SJSA1 (cell line): ENCODE measurements at regions not wholly inside any gene's neighbourhood (a gene's known extent, or its start where the extent isn't known, plus 50 kb on each side); places are given as distances from the start of the nearest gene placed in this dataset.
A peak's percentile ranks its signal among the peaks of the same experiment; 100 is the strongest.

Experiments used
- DNase-seq, 2 experiments: peaks; one replicate each; pipeline ENCODE4 v3.0.0-alpha.2; 2015 to 2020; ENCODE audit warnings: low spot score in 2 of 2, low read depth in 1 of 2
- H3K27ac ChIP-seq: fragments of 250-450 bp; sonication (Bioruptor Pico); 2 replicates; pipeline ENCODE4 v1.5.1; 2020; ENCODE audit warnings: mild to moderate bottlenecking, moderate library complexity
- H3K27me3 ChIP-seq: fragments of 250-450 bp; sonication (Bioruptor Pico); replicated peaks from 2 replicates; pipeline ENCODE4 v1.5.1; 2020; ENCODE audit warnings: mild to moderate bottlenecking, moderate library complexity
- H3K36me3 ChIP-seq: fragments of 250-450 bp; sonication (Bioruptor Pico); 2 replicates; pipeline ENCODE4 v1.5.1; 2020; ENCODE audit warnings: mild to moderate bottlenecking
- H3K4me1 ChIP-seq: fragments of 250-450 bp; sonication (Bioruptor Pico); replicated peaks from 2 replicates; pipeline ENCODE4 v1.6.1; 2021; ENCODE audit warnings: mild to moderate bottlenecking
- H3K4me3 ChIP-seq: fragments of 250-450 bp; sonication (Bioruptor Pico); 2 replicates; pipeline ENCODE4 v1.5.1; 2020; ENCODE audit warnings: mild to moderate bottlenecking
- H3K9me3 ChIP-seq: fragments of 250-450 bp; sonication (Bioruptor Pico); replicated peaks from 2 replicates; pipeline ENCODE4 v1.5.1; 2020; ENCODE audit warnings: mild to moderate bottlenecking

DNA sequence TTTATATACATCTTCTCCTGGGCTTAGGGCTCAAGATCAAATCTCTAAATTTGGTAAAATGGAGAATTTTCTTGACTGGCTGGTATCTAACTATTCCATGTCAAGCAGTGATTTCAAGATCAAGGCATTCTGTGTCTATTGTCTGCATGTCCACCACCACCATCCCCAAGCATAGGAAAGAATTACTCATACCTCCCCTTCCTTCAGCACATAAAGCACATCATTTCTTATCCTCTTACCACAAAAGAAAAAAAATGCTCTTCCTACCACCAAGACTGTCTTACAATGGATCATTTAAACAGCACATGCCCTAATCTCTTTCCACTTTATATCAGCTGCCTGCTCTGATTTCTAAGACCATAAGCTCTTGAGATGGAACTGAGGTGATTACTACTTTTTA is 470.5 kb upstream of the THBS1 start:
- H3K4me1 ChIP-seq = peaks cover 32% of the 10 kb centered on the region
- H3K4me3 ChIP-seq = no peak overlapping the region
- H3K27me3 ChIP-seq = no peaks in the 10 kb centered on the region
- H3K9me3 ChIP-seq = peaks cover 11% of the 10 kb centered on the region
- H3K27ac ChIP-seq = peak overlapping the region; percentile 49
- DNase-seq = peak in 1 of 2 experiments; percentile 55
- no peaks in the 10 kb centered on the region for H3K36me3 ChIP-seq

DNA sequence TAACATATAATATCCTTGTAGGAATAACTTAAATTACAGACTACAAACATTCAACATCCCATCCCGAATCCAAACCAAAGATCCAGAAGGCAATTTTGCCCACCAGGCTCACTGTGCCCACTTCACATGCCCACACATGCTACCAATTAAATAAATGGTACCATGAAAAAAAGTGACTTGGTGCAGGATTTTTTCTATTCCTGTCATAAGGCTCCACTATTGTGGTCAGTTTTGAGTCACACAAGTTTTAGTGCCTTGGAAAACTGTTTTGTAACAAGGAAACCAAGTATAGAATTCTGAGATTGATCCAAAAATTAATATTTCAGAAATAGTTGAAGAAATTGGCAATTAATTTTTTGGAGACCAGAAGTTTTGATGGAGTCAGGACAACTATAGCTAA is 470.1 kb upstream of the THBS1 start:
- Histone ChIP-seq H3K4me3 (no peak overlapping the region), H3K27ac (peak overlapping the region; percentile 29; the same call in 1 of the 2 replicates), H3K27me3 (no peaks in the 10 kb centered on the region), H3K36me3 (no peaks in the 10 kb centered on the region), H3K4me1 (peaks cover 32% of the 10 kb centered on the region), H3K9me3 (peaks cover 11% of the 10 kb centered on the region)
- DNase-seq = no peak

DNA sequence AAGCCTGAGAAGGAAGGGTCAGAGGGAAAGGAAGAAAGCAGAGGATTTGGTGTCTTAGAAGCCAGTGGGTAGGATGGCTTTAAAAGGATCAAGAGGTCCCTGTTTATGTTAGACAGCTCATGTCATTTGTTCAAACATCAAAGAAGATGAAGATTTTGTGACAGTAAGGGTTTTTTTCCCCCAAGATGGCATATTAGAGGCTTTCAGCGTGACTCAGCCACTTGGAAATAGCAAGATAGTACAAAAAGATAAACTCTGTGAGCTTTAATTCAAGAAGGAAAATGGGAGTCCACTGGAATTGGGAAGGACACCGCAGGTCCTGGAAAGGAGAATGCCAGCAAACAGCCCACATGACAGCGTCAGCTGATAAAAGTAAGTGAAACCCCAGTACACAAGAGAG is 467.1 kb upstream of the THBS1 start:
- peak overlapping the region; percentile 12 for H3K27ac ChIP-seq
- peaks cover 16% of the 10 kb centered on the region for H3K9me3 ChIP-seq
- peak in 1 of 2 experiments; percentile 57 for DNase-seq
- H3K4me3 ChIP-seq = no peak overlapping the region
- H3K36me3 ChIP-seq = no peaks in the 10 kb centered on the region
- H3K4me1 ChIP-seq = peaks cover 41% of the 10 kb centered on the region
- no peaks in the 10 kb centered on the region for H3K27me3 ChIP-seq

DNA sequence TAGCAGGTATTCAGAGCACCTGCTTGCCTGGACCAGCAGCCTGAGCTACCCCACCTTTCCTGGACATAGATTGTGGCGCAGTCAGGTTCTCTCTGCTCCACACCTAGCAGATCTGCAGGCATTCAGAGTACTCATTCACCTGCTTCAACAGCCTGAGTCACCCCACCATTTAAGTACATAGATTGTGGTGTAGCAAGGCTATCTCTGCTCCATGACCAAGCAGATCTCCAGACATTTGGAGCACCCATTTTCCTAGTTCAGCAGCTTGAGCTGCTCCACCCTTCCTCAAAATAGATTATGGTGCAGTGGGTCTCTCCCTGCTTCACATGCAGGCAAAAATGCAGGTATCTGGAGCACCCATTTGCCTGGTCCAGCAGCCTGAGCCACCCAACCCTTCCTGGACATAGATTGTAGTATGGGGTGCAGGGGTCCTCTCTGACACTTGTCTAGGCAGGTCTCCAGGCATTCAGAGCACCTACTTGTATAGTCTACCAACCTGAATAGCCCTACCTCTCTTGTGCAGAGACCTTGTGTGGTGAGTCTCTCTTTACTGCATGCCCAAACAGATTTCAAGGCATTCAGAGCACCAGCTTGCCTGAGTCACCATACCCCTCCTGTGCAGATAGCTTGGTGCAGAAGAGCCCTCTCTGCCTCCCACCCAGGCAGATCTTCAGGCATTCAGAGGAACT is 466.0 kb upstream of the THBS1 start:
- no peak for DNase-seq
- H3K4me1 ChIP-seq = peaks cover 41% of the 10 kb centered on the region
- H3K9me3 ChIP-seq = peaks cover 16% of the 10 kb centered on the region
- H3K27ac ChIP-seq = no peak overlapping the region
- no peaks in the 10 kb centered on the region for H3K36me3 ChIP-seq
- H3K27me3 ChIP-seq = no peaks in the 10 kb centered on the region
- no peak overlapping the region for H3K4me3 ChIP-seq

DNA sequence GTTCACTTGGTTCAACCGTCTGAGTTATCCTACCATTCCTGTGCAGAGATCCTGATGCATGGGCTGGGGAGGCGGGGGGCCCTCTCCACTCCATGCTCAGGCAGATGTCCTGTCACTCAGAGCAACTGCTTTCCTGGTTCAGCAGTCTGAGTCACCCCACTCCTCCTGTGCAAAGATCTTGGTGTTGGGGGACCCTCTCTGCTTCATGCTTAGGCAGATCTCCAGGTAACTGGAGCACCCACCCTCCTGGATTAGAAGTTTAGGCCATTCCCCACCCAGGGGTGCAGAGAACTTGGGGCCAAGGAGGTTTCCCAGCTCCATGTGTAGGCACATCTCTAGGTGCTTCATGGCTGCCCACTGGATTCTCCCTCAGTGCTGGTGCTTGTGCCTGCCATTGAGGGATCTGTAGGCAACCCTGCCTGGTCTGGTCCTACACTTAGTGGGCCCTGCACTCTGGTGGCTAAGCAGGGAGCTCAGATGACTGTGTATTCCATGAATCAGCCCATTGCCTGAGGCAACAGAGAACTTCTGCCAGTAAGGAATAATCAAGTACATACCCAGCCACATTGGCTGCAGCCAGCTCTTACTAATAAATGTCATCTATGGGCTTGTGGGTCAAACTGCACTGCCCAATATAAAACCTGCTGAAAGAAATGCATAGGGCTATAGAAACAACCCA is 465.4 kb upstream of the THBS1 start:
- no peak for DNase-seq
- H3K27me3 ChIP-seq = no peaks in the 10 kb centered on the region
- no peak overlapping the region for H3K27ac ChIP-seq
- H3K4me3 ChIP-seq = no peak overlapping the region
- H3K4me1 ChIP-seq = peaks cover 34% of the 10 kb centered on the region
- peaks cover 16% of the 10 kb centered on the region for H3K9me3 ChIP-seq
- H3K36me3 ChIP-seq = no peaks in the 10 kb centered on the region

DNA sequence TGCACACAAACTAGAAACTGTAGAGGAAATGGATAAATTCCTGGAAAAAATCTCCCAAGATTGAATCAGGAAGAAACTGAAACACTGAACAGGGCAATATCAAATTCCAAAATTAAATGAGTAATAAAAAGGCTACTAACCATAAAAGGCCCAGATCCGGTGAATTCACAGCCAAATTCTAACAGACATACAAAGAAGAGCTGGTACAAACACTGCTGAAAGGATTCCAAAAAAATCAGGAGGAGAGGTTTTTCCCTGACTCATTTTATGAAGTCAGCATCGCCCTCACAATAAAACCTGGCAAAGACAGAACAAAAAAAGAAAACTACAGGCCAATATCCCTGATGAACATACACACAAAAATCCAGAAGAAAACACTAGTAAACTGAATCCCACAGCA is 462.4 kb upstream of the THBS1 start:
- H3K9me3 ChIP-seq = peaks cover 16% of the 10 kb centered on the region
- no peak overlapping the region for H3K4me3 ChIP-seq
- no peaks in the 10 kb centered on the region for H3K27me3 ChIP-seq
- H3K4me1 ChIP-seq = peaks cover 20% of the 10 kb centered on the region
- H3K36me3 ChIP-seq = no peaks in the 10 kb centered on the region
- H3K27ac ChIP-seq = peak overlapping the region; percentile 31
- DNase-seq = peak in 1 of 2 experiments; percentile 65

DNA sequence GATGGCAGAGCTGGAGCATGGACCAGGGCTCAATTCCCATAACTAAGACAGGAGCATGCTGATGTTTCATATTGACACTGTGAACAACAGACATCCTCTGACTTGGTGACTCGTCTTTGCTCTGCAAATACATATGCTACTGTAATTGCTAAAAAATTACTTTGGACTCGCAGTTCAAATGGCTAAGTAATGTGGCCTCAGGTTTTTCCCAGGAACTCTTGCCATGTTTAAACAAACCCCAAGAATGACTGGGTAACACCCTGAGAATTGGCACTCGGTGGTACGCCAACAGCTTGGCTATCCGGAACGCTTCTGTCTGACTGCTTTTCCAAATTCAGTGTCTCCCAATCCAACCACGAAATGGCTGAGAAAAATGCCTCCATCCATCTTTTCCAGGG is 456.7 kb upstream of the THBS1 start:
- no peak for DNase-seq

DNA sequence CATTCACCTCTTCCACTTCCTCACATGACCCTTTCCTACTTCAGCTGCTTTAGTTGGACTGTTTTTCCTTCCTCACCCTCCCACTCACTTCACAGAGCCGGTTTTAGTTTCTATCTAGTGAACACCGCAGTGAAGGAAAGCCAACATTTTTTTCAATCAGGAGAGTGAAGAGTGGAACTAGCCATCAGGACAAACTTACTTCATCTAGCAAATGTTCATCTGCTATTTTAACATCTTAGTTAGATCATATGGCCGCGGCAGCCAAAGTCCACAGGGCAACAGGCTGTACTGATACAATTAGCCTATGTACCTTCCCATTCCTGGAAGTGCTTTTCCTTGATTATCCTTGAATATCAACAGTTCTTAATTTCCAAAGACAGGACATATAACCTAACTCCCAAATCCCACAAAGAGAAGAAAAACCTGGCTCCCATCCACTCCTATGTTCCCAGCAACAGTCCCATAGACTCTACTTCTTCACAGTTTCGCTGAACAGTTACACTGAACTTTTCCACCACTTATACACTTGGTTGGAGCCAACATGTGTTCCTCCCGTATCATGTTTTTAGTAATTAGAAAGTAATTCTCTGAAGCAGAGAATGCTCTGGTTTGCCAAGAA is 456.2 kb upstream of the THBS1 start:
- no peak for DNase-seq
- Histone ChIP-seq H3K9me3 (no peaks in the 10 kb centered on the region), H3K4me1 (peaks cover 53% of the 10 kb centered on the region), H3K27ac (peak overlapping the region; percentile 10), H3K4me3 (no peak overlapping the region), H3K36me3 (no peaks in the 10 kb centered on the region), H3K27me3 (no peaks in the 10 kb centered on the region)

More for the DNA sequence above, 456.7 kb upstream of the THBS1 start:
- Histone ChIP-seq H3K27ac (no peak overlapping the region), H3K4me1 (peaks cover 48% of the 10 kb centered on the region), H3K36me3 (no peaks in the 10 kb centered on the region), H3K27me3 (no peaks in the 10 kb centered on the region), H3K9me3 (no peaks in the 10 kb centered on the region), H3K4me3 (no peak overlapping the region)

DNA sequence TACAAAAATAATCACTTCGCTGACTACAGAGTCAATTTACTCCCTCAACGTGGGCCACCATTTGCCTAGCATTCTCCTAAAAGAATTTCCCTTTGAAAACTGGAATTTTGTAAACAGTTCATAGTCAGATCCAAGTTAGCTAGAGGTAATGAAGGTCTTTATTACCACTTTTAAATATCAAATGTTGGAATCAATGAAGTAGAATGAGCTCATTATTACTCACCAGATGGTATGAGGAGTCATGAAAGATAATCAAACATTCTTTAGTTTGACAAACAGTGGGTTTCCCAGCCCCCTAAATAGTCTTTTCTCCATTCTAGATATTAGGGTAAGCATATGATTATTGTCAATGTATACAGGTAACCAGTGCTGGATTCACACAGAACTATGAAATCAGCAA is 455.7 kb upstream of the THBS1 start:
- no peaks in the 10 kb centered on the region for H3K27me3 ChIP-seq
- DNase-seq = peak in 1 of 2 experiments; percentile 42
- H3K4me1 ChIP-seq = peaks cover 59% of the 10 kb centered on the region
- no peaks in the 10 kb centered on the region for H3K9me3 ChIP-seq
- H3K27ac ChIP-seq = peak overlapping the region; percentile 10
- H3K4me3 ChIP-seq = no peak overlapping the region
- no peaks in the 10 kb centered on the region for H3K36me3 ChIP-seq

DNA sequence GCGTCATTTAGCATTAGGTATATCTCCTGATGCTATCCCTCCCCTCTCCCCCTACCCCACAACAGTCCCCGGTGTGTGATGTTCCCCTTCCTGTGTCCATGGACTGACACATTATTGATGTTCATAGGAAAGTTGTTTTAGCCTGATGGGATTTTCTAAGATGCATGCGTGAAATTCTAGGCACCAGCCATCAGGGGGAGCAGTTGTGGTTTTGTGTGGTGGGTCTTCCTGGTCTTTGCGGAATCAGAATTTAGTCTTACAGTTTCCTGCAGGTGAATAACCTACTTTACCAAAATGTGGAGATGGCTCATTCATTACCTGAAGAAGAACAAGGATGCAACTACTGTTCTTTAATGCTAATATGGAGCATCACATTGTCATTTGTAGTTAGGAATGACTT is 455.0 kb upstream of the THBS1 start:
- DNase-seq = peak in 1 of 2 experiments; percentile 33
- Histone ChIP-seq H3K9me3 (no peaks in the 10 kb centered on the region), H3K27ac (no peak overlapping the region; the same call in 1 of the 2 replicates), H3K4me3 (no peak overlapping the region), H3K4me1 (peaks cover 66% of the 10 kb centered on the region), H3K36me3 (no peaks in the 10 kb centered on the region), H3K27me3 (no peaks in the 10 kb centered on the region)

DNA sequence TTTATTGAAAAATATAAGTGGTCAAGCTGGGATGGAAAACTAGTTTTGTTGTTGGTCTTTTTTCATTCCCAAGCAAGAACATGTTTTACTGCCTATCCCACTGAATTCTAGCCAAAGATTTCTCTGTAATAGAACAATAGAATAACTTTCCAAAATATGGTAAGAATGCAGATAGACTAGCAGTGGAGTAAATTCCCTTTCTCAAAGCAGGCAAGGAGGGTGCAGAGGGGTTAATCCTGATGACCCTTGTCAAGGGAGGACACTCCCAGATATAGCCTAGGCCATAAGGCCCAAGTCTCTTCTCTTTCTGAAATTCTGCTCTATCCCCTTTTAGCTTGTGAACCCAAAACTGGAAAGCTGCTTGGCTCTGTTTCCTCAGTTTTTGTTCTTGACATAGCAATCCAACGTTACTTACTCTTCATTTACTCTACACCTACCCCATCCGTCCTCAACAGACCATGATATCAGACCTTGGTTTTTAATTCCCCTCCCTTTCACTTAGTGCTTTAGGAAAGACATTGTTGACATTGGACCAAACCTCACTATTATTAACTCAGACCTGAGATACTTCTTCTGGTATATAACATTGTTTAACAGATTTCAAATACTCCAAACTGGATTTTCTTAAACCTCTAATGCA is 453.6 kb upstream of the THBS1 start:
- Histone ChIP-seq H3K27ac (peak overlapping the region; percentile 98), H3K4me1 (peaks cover 80% of the 10 kb centered on the region), H3K36me3 (no peaks in the 10 kb centered on the region), H3K27me3 (no peaks in the 10 kb centered on the region), H3K4me3 (no peak overlapping the region), H3K9me3 (no peaks in the 10 kb centered on the region)
- peak in 1 of 2 experiments; percentile 83 for DNase-seq

DNA sequence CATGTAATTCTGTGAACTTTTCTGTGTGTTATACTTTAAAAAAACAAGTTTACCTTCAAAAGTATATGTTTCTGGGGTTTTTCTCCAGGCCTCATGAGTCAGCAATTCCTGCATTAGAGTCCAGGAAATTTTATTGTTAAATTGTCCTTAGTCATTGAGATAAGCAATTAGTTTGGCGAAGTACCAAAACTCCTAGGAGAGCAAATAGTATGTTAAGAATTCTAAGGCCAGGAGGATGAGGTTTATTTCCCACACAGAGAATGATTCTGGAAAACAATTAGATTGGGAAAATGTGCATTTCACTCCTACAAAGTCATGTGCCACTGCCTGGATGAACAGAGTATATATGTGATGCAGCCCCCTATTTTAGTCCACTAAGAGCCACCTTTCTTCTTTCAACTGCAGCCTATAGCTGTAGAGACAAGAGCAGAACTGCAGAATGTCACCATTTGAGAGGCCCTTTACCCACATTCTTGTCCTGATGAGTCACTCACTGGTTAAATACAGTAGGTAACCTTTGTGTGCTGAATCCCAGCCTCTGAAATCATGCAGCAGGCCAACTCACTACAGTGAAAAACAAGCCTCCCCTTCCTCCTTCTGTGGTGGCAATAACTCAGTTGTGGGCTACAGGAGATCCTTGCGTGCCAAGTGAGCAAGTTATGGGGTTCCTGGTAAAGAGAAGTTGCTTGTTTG is 452.8 kb upstream of the THBS1 start:
- no peaks in the 10 kb centered on the region for H3K27me3 ChIP-seq
- H3K9me3 ChIP-seq = no peaks in the 10 kb centered on the region
- H3K4me3 ChIP-seq = no peak overlapping the region
- peak; percentile 91 to 98 for DNase-seq
- no peaks in the 10 kb centered on the region for H3K36me3 ChIP-seq
- H3K4me1 ChIP-seq = peaks cover 88% of the 10 kb centered on the region
- peak overlapping the region; percentile 98 for H3K27ac ChIP-seq

DNA sequence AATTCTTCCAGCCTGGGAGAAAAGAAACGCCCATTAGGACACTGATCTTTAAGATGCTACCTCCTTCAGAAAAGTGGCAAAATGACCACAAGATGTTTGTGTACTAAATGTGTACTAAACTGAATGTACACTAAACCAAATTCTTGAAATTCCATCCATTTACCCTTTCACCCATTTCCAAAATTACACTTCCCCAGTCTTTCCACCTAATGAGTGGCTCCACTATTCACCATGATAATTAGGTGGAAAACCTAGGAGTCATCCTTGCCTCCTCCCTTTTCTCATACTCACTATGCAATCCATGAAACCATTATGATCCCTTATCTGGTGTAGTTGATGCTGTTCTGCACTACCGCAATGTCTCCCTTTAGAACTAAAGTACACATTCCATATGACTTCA is 452.1 kb upstream of the THBS1 start:
- Histone ChIP-seq H3K4me3 (no peak overlapping the region), H3K36me3 (no peaks in the 10 kb centered on the region), H3K27ac (peak overlapping the region; percentile 98), H3K27me3 (no peaks in the 10 kb centered on the region), H3K4me1 (peaks cover 94% of the 10 kb centered on the region), H3K9me3 (no peaks in the 10 kb centered on the region)
- DNase-seq = no peak
